Stimulated activated CD4-positive, alpha-beta T cell treated with anti-CD3 and anti-CD28 coated beads, Interleukin-12 subunit alpha, Interleukin-12 subunit beta, amount 100 ng/mL, for 24 hours (primary cell): ENCODE measurements at regions not wholly inside any gene's neighbourhood (a gene's known extent, or its start where the extent isn't known, plus 50 kb on each side); places are given as distances from the start of the nearest gene placed in this dataset.

Source experiments
- DNase-seq, 2 experiments: peaks; one replicate each; pipeline ENCODE4 v3.0.0-alpha.2; 2020; ENCODE audit warnings: low read depth in 2 of 2

DNA sequence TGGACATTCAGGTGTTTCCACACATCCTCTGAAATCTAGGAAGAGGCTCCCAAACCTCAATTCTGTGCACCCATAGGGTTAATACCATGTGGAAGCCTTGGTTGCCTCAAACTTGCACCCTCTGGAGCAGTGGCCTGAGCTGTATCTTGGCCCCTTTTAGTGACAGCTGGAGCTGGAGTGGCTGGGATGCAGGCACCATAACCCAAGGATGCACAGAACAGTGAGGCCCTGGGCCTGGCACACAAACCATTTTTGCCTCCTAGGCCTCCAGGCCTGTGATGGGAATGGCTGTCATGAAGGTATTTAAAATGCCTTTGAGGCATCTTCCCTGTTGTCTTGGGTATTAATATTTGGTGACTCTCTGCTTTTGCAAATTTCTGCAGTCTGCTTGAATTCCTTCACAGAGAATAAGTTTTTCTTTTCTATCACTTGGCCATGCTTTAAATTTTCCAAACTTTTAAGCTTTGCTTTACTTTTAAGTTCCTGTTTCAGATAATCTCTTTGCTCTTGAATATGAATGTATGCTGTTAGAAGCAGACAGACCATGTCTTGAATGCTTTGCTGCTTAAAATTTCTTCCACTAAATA, 1594.5 kb upstream of the PCDH20 start:
- DNase-seq: no peak

DNA sequence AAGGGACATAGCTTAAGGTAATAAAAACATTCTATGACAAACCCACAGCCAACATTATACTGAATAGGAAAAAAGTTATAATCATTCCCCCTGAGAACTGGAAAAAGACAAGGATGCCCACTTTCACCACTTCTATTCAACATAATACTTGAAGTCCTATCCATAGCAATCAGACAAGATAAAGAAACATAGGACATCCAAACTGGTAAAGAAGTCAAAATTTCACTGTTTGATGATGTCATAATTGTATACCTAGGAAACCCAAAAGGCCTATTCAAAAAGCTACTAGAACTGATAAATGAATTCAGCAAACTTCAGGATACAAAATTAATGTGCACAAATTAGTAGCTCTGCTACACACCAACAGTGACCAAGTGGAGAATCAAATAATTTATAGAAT, 1590.0 kb upstream of the PCDH20 start:
- DNase-seq: no peak

DNA sequence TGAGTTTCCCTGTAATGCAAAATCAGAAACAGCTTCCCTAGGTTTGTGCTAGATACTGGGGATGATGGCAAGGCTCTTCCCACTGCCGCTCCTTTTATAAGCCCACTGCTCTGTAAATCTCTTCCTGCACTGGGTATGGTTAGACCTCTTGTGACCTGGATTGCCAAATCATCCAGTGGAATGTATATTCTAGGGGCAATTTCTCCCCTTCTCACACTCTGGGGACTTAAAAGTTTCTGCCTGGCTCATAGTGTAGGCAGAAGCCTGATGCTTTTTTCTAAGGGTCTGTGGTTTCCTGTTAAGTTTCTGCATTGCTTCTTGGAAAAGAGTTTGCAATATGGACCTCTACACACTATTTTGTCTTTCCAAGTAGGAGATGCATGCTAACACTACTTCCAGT, 1582.0 kb upstream of the PCDH20 start:
- DNase-seq: no peak

DNA sequence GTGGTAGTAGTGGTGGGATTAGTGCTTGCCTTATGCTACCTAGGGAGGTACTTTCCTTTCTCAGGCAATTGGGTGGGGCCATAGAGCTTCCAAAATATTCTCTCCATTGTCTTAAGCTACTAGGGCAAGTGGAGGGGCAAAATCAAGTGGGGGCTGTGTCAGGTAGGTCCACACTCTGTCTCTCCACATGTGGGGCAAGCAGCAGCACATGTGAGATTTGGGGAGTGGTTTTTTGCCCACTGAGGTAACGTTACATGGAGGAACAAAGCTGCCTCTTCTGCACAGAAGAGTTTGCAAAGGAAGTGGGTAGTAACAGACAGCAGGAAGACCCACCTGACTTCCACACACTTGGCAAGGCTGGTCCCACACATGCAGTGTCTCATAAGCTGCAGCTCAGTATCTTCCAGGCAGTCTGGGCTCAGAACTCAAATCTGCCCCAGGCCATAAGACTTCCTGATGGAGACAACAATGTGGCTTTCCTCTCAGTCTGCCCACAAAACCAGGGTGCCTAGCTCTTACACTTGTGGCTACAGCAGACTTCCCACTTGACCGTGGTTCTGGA, 1581.5 kb upstream of the PCDH20 start:
- no peak for DNase-seq

DNA sequence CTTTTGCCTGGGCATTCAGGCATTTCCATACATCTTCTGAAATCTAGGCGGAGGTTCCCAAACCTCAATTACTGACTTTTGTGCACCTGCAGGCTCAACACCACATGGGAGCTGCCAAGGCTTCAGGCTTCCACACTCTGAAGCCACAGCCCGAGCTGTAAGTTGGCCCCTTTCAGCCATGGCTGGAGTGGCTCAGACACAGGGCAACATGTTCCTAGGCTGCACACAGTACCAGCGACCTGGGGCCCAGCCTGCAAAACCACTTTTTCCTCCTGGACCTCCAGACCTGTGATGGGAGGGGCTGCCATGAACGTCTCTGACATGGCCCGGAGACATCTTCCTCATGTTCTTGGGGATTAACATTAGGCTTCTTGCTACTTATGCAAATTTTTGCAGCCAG, 1558.2 kb upstream of the PCDH20 start:
- no peak for DNase-seq

DNA sequence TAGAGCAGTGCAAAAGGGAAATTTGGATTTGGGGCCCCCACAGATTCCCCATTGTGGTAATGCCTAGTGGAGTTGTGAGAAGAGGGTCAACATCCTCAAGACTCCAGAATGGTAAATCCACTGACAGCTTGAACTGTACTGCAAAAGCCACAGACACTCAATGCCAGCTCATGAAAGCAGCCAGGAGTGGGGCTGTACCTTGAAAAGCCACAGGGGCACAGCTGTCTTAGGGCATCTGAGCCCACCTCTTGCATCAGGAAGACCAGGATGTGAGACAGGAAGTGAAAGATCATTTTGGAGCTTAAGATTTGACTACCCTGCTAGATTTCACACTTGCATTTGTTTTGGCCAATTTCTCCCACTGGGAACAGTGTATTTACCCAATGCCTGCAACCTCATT, 1548.9 kb upstream of the PCDH20 start:
- no peak for DNase-seq

DNA sequence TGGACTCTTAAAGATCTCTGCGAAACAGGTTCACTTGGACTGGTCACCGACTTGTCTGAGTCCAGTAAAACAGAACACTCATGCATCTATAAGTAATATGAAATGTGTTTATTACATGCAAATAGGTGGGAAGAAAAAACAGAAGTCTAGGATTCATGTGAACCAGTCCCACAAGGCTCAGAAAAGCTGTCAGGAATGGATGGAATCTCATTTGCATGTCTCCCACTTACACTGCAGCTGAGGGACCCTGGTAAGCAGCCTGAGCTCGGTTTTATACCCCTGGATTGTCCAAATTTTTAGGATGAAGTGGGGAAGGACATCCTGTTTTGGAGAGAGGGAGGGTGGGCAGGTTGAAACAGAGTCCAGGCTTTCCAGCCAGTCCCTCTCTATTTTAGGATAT, 1545.1 kb upstream of the PCDH20 start:
- no peak for DNase-seq

DNA sequence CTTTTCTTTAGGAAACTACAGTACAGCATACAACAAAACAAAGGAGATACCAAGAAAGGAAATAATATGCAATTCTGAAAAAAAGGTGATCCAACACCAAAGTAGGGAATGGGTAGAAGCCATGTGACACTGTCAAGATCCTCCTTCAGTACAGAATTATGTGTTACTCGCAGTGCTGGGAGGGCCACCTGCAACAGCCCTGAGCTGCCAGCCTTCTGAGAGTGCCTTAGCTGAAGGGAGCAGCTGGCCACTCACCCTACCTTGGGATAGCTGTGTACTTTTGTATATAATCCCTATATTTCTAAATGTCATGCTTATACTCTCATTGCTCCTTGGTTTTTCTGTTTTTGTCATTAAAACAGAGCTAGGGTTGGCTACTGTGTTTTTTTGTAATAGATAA, 1518.2 kb upstream of the PCDH20 start:
- no peak for DNase-seq

DNA sequence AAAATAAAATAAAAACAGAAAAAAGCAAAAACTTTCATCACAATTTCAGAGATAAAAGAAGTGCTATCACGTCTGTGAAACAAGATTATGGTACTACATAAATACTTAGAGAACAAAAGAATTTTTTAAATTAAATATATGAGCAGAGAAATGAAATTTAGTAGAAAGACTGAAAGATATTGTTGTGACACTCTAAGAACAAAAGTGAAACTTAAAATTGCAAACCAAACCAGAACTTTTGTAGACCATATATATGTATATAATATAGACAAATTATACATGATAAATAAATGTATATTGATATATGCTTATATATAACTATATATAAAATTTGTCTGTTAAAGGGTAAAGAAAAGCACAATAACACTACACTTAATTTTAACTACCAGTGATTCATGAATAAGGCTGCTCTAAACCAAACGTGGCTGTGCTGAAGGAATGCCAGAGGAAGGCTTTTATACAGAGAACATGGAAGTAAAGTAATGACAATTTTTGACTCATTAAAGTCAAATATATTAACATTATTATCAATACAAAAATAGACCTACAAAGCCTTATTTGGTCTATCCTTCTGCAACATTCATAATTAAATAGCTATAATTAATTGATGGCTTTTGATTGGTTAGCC, 1516.7 kb upstream of the PCDH20 start:
- DNase-seq: no peak

DNA sequence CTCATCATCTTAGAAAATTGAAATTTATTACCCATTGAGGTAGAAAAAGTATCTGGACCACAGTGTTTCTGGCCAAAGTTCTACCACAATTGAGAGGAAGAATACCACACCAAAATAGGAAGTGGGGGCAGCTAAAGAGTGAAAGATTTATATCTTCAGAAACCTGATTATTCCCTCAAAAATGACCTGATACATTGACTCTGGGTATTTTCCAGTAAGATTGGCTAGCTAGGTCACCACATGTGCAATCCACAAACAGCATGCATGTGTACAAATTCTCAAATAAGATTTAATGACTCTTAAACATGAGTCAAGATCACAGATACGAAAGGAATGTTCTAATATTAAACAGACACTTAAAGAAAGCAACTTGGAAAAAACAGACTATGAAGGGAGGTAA, 1516.2 kb upstream of the PCDH20 start:
- no peak for DNase-seq

DNA sequence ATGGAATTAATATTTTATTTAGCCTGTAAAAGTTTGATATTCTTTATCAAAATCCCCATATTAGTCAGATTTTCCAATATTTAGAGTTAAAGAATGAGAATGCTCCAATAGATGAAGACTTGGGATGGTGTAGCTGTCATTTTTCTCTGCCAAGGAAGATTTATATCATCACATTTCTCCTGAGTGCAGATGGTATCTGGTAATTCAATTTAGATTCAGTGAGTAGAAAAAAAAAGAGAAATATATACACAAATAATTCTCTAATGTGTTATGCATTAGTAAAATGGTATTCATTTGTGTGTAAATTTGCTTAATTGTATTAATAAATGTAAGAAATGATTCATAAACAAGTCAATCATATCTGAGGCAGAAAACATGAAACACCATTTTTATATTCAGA, 1508.7 kb upstream of the PCDH20 start:
- no peak for DNase-seq

DNA sequence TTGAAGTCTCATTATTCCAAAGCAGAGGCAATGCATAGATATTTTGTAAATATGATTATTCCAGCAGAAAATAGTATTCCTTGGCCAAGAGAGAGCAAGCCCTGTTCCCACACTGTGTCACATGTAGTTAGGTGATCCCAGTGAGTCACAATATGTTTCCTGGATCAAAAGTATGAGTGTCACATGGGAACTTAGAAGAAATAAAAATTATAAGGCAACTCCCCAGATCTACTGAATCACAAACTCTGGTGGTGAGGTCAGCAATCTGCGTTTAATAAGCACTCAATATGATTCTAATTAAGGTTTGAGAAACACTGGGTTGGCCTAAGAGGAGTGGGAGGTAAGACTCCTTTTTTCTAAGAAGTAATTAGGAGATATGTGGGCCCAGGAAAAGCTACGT, 1504.5 kb upstream of the PCDH20 start:
- no peak for DNase-seq

DNA sequence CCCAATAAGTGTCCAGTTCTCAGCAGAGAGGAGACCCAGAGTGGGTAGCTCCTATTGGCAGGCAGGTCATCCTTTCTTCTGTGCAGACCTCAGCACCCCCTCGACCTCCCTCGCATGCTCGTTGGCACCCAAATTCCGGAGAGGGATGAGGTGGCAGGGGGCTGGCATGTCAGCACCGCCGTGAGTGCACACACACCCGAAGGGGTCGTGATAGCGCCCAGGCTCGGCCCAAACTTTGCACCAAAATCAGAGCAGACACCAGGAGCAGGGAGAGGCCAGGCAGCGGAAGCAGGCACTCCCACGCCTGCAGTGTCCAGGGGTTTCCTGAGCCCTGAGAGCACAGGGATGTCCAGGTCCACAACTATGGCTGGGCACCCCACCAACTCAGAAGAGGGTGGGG, 1503.8 kb upstream of the PCDH20 start:
- DNase-seq: no peak

DNA sequence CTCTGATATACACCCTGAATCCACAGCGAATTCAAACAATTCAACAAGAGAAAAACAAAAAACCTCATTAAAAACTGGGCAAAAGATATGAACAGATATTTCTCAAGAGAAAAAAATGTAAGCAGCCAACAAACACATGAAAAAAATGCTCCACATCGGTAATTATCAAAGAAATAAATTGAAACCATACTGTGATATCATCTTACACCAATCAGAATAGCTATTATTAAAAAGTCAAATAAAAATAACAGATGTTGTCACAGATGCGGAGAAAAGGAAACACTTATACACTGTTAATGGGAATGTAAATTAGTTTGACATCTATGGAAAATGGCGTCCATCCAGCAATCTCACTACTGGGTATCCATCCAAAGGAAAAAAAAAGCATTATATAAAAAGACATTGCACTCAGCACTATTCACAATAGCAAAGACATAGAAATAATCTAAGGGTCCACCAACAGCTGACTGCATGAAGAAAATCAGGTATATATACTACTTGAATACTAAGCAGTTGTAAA, 1495.0 kb upstream of the PCDH20 start:
- no peak for DNase-seq

DNA sequence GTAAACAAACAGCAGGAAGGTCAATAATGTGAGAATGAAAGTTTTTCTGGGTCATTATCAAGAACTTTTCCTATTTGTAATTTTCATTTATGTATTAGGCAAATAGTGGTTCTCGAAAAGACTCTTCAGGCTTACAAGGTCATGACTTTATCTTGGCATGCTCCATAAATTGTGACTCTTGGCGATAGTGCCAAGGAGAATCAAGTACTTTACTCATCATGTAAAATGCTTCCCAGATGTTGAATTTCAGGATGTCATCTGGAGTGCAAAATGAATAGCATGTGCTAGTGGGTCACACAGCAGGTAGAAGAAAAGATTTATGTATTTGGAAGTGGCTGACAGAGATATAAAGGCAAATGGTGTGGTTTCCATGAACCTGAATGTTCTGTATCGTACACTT, 1492.7 kb upstream of the PCDH20 start:
- no peak for DNase-seq

DNA sequence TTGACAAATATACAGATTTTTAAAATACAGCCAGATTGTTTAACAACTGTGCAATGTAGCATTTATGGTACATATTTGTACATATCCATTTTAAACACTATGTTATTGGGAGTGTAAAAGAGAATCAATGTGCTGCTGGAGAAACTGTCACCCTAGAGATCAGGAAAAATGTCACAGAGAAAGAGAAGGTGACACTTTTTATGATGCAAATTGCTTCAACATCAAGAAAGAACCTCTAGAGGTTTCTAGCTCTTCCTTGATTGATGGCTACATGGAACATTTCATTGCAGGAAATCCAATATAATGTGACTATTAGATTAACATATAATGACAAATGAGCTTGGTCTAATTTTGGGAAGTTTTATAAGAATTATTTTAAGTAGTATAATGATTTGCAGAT, 1491.2 kb upstream of the PCDH20 start:
- no peak for DNase-seq

DNA sequence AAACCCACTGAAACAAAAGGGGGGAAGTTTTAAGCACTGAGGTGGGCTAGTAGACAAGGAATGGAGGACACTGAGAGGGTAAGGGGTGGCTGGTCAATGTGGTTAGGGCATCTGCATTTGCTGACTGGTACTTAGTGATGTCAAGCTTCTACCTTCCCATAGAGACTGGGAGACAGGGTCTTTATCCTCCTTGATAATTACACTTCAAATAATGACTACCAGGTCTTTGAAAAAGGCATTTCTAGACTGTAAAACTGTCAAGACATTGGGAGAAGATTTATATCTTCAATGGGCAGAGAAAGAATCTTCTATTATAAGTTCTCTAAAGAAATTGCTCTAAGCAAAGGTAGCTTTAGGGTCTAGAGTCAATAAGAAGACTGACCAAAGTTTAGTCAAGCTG, 1490.8 kb upstream of the PCDH20 start:
- DNase-seq: no peak

DNA sequence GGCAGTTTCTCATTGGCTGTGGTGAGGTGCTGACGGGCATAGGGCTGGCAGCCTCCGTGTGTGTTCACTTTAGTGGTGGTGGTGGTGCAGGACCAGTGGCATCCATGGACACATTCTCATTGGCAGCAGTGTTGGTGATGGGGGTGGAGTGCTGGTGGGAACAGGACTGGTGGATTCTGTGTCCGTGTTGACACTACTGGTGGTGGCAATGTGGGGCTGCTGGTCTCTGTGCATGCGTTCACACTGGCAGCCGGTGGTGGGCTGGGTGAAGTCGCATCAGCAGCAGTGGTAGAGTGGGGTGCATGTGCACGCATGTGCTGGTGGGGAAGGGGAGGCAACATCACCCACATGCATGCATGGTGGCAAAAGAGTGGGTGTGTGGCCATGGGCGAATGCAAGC, 1471.4 kb upstream of the PCDH20 start:
- no peak for DNase-seq

DNA sequence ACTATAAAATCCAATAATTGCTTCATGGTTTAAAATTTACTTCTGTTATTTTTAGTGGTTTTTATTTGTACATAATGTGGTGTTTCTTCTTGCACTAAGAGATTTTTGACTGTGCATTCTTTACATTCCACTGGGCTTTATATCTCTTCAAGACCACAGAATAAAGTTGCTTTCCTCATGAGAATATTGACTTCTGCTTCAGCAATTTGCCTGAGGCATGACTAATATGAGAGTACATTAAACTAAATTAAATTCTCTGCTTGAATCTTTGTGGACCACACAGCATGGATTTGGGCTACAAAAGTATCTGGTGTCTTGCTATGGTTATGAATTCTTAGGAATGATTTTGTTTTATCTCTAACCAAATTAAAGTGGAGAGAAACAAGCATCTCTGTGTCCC, 1463.4 kb upstream of the PCDH20 start:
- no peak for DNase-seq

DNA sequence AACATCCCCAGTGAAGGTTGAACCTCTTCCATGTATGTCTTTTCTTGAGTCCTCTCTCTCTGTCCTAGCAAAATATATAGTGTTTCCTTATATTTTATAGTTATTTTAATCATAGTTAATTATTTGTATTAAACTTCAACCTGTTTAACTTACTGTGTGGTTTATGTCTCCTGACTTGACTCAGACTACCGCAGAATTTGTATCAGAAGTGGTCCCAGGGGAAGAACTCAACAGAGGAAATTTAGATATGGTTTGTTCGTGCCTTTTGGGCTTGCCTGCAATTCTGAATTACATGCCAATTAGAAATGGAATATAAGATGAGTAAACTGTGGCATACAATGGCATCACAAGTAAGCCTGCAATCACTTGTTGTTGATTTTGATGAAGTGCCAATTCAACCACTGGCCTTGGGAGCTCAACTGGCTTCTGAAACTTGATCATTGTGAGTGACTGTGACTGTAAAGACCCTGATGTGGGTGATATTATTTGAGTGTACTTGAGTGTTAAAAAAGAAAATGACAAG, 1459.5 kb upstream of the PCDH20 start:
- no peak for DNase-seq

DNA sequence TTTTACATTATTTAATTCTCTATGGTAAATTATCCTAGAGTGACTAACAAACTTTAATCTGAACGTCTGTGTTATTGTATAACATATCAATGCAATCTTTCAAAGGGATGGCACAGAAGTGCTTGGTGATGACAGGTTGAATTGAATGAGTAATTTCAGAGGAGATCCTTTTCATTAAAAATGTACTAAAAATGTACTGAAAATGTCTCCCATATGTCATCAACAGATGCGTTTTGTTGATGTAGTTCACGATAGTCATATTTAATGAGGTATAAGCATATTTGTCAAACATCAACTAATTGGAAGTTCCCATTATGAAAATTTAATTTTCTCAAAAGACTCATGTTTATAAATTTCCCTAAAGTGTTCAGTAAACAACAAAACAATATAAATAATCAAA, 1434.7 kb upstream of the PCDH20 start:
- no peak for DNase-seq

DNA sequence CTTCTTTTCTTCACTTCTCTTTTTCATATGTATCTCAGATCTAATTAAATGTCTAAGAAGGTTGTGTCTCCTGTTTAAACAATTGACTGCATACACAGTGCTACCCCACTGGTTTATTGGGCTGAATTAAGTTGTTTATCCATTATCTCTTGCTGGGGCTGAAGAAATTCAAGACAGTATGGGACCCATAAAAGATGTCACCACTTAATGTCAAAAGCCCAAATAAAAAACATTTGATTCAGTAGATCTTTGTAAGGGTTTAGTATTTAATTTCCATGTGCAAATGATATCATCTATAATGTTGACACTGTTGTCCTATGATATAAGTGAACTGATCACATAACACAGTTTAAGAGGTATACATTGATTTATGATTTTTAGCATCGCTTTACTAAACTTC, 1431.9 kb upstream of the PCDH20 start:
- DNase-seq: no peak

DNA sequence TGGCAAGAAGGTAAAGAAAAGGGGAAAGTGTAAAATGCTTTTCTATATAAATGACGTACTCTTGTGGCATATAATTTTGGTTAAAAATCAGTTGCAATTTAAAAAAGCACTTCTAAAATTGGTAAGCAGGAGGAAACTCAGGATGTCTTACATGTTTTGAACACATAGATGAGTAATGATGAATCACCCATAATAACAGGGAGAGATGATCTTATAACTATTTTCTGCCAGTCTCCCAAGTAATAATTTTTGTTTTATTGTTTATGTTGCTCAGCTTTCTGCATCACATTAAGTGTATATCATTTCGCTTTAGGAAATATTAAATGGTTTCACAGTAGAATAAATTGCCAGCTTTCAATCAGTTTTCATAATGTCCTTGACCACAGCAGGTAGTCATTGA, 1430.7 kb upstream of the PCDH20 start:
- DNase-seq: no peak
